NCI-H524 treated with DMSO at 0.1 percent for 48 hours (cell line): ENCODE measurements at regions not wholly inside any gene's neighbourhood (a gene's known extent, or its start where the extent isn't known, plus 50 kb on each side); places are given as distances from the start of the nearest gene placed in this dataset.
A peak's percentile ranks its signal among the peaks of the same experiment; 100 is the strongest.
"Not testable (repeated sequence)": the region's sequence is repeated elsewhere in the genome, so short reads cannot be mapped to it uniquely, and the experiment has no call there.

ENCODE experiments used
- DNase-seq: peaks from one replicate; lab custom pipeline; 2025; lab: John Stamatoyannopoulos, UW

- no peak for DNase-seq
These were observed 633.2 kb upstream of the FAM174A start for GRCh38 chr5:99901972-99902371.

GRCh38 chr5:99900302-99900852, 634.8 kb upstream of the FAM174A start:
- no peak for DNase-seq

GRCh38 chr5:99879791-99880511, 655.2 kb upstream of the FAM174A start:
- DNase-seq = peak; percentile 82

- DNase-seq = no peak
These were observed 656.3 kb upstream of the FAM174A start for GRCh38 chr5:99878830-99879229.

GRCh38 chr5:99866740-99867139, 668.4 kb upstream of the FAM174A start:
- no peak for DNase-seq

GRCh38 chr5:99865159-99865558, 670.0 kb upstream of the FAM174A start:
- no peak for DNase-seq

- DNase-seq = no peak
These were observed 699.4 kb upstream of the FAM174A start for GRCh38 chr5:99835791-99836190.

- no peak for DNase-seq
These were observed 708.0 kb upstream of the FAM174A start for GRCh38 chr5:99827136-99827535.

GRCh38 chr5:99817796-99818195, 717.4 kb upstream of the FAM174A start:
- DNase-seq = no peak

GRCh38 chr5:99814321-99815063, 720.7 kb upstream of the FAM174A start:
- no peak for DNase-seq

GRCh38 chr5:99808657-99809230, 726.4 kb upstream of the FAM174A start:
- no peak for DNase-seq

GRCh38 chr5:99807346-99807745, 727.8 kb upstream of the FAM174A start:
- DNase-seq = peak; percentile 25

GRCh38 chr5:99795031-99795430, 740.1 kb upstream of the FAM174A start:
- DNase-seq = no peak

GRCh38 chr5:99788482-99788881, 746.7 kb upstream of the FAM174A start:
- no peak for DNase-seq

- no peak for DNase-seq
These were observed 760.0 kb upstream of the FAM174A start for GRCh38 chr5:99775189-99775588.

- DNase-seq = no peak
These were observed 761.9 kb upstream of the FAM174A start for GRCh38 chr5:99773290-99773689.

- no peak for DNase-seq
These were observed 763.9 kb upstream of the FAM174A start for GRCh38 chr5:99771296-99771695.

GRCh38 chr5:99765011-99765410, 770.2 kb upstream of the FAM174A start:
- DNase-seq = no peak

GRCh38 chr5:99763021-99763774, 772.0 kb upstream of the FAM174A start:
- DNase-seq = no peak

GRCh38 chr5:99747342-99747741, 787.8 kb upstream of the FAM174A start:
- no peak for DNase-seq

- not testable (repeated sequence) for DNase-seq
These were observed 802.0 kb upstream of the FAM174A start for GRCh38 chr5:99733146-99733545.

- DNase-seq = not testable (repeated sequence)
These were observed 801.8 kb upstream of the CHD1 start for GRCh38 chr5:99730653-99731052.
